ACC112 (cell line): ENCODE measurements at regions not wholly inside any gene's neighbourhood (a gene's known extent, or its start where the extent isn't known, plus 50 kb on each side); places are given as distances from the start of the nearest gene placed in this dataset.

Experiments used
- H2AFZ ChIP-seq: fragments of 200-600 bp; sonication (generic); one replicate; pipeline ENCODE4 v1.6.0; 2017; ENCODE audit warnings: antibody characterized with exemption, low read length; ENCODE audit not compliant: unreplicated experiment
- H3K27ac ChIP-seq: fragments of 200-600 bp; sonication (generic); 2 replicates; pipeline ENCODE4 v1.5.1; 2014; ENCODE audit warnings: low read depth, mild to moderate bottlenecking, antibody characterized with exemption, low read length, moderate library complexity
- H3K27me3 ChIP-seq: fragments of 200-600 bp; sonication (generic); 2 replicates; pipeline ENCODE4 v1.6.1; 2014; ENCODE audit warnings: mild to moderate bottlenecking, antibody characterized with exemption, low read length, moderate library complexity, mixed read lengths; ENCODE audit not compliant: insufficient read depth
- H3K36me3 ChIP-seq: fragments of 200-600 bp; sonication (generic); 2 replicates; pipeline ENCODE4 v1.6.1; 2016; ENCODE audit warnings: mild to moderate bottlenecking, antibody characterized with exemption, low read length, moderate library complexity, mixed read lengths; ENCODE audit not compliant: insufficient read depth
- H3K4me1 ChIP-seq: fragments of 200-600 bp; sonication (generic); one replicate; pipeline ENCODE4 v1.6.1; 2016; ENCODE audit warnings: low read length, mixed read lengths; ENCODE audit not compliant: insufficient read depth, unreplicated experiment, control insufficient read depth
- H3K4me3 ChIP-seq: fragments of 200-600 bp; sonication (generic); 2 replicates; pipeline ENCODE4 v1.5.1; 2014; ENCODE audit warnings: mild to moderate bottlenecking, low read depth, low read length
- H3K79me2 ChIP-seq: fragments of 200-600 bp; sonication (generic); one replicate; pipeline ENCODE4 v1.6.0; 2016; ENCODE audit warnings: low read length; ENCODE audit not compliant: control insufficient read depth, unreplicated experiment, insufficient read depth

- H3K36me3 ChIP-seq = no peaks in the 10 kb centered on the region
- H3K27me3 ChIP-seq = peaks cover 44% of the 10 kb centered on the region
- H3K27ac ChIP-seq = no peak overlapping the region
- H3K79me2 ChIP-seq = no peaks in the 10 kb centered on the region
- H2AFZ ChIP-seq = no peak overlapping the region
- no peaks in the 10 kb centered on the region for H3K4me1 ChIP-seq
- no peak overlapping the region for H3K4me3 ChIP-seq
These were observed 580.5 kb downstream of the SOX6 start for GRCh38 chr11:15775797-15776196.

- Histone ChIP-seq H2AFZ (no peak overlapping the region), H3K79me2 (no peaks in the 10 kb centered on the region), H3K27me3 (peaks cover 42% of the 10 kb centered on the region), H3K36me3 (no peaks in the 10 kb centered on the region), H3K27ac (no peak overlapping the region), H3K4me1 (no peaks in the 10 kb centered on the region), H3K4me3 (no peak overlapping the region)
These were observed 580.0 kb downstream of the SOX6 start for GRCh38 chr11:15776366-15776765.

DNA sequence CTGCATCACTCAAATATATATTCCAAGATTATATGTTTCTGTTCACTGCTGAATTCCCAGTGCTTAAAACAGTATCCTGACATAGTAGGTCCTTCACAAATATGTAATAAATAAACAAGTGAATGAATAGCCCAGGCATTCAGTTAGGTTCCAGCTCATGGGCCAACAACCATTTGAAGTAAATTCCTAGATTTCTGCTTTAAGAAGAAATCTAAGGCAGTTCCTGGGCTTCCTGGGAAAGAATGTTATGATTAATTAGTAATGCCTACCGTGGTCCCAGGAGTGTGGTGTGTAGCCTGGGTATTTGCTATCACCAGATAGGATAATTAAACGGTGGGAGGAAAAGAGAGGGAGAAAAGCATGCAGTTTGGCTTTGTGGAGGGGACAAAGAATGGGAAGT, 576.8 kb downstream of the SOX6 start:
- Histone ChIP-seq H3K79me2 (no peaks in the 10 kb centered on the region), H3K4me1 (no peaks in the 10 kb centered on the region), H3K36me3 (no peaks in the 10 kb centered on the region), H3K27ac (no peak overlapping the region), H3K4me3 (no peak overlapping the region), H2AFZ (no peak overlapping the region), H3K27me3 (peaks cover 31% of the 10 kb centered on the region)

GRCh38 chr11:15780382-15780781, 576.0 kb downstream of the SOX6 start:
- Histone ChIP-seq H3K4me1 (no peaks in the 10 kb centered on the region), H3K27me3 (peaks cover 30% of the 10 kb centered on the region), H3K79me2 (no peaks in the 10 kb centered on the region), H2AFZ (no peak overlapping the region), H3K36me3 (no peaks in the 10 kb centered on the region), H3K4me3 (no peak overlapping the region), H3K27ac (no peak overlapping the region)

DNA sequence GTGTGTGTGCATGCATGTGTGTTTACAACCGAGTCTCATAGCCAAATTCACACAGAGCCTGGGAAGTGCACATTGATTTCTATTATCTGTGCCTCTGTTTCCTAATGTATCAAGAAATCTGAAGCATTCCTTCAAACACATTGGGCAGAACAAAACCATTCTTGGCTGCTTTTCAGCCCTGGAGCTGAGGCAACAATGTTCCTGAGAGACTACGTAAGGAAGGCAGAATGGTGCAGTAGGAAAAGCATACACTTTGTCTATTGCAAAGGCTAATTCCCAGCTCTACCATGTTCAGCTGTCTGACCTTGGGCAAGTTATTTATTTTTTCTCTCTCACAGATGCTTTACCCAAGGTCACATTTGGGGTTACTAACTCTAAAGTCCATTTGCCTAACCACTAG, 575.5 kb downstream of the SOX6 start:
- Histone ChIP-seq H3K27me3 (peaks cover 28% of the 10 kb centered on the region), H3K79me2 (no peaks in the 10 kb centered on the region), H2AFZ (no peak overlapping the region), H3K36me3 (no peaks in the 10 kb centered on the region), H3K4me3 (no peak overlapping the region), H3K27ac (no peak overlapping the region), H3K4me1 (no peaks in the 10 kb centered on the region)

DNA sequence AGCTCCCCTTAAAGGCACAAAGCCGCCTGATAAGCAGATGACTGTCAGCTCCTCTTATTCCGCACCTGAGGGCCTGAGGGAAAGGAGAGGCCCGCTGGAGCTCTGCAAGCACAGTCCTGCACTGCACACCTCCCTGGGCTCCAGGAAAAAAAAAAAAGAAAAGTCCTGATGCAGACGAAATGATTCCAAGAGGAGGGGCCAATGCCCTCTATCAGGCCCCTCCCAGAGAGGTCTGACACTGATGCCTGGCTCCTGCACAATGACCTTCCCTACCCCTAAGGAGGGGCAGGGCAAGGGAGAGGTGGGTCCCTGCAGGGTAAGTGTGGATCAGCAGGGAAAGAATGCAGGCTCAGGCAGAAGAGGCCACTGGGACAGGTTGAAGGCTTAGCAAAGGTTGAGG, 572.7 kb downstream of the SOX6 start:
- H3K36me3 ChIP-seq = no peaks in the 10 kb centered on the region
- H2AFZ ChIP-seq = no peak overlapping the region
- no peak overlapping the region for H3K4me3 ChIP-seq
- H3K79me2 ChIP-seq = no peaks in the 10 kb centered on the region
- no peak overlapping the region for H3K27ac ChIP-seq
- peaks cover 18% of the 10 kb centered on the region for H3K27me3 ChIP-seq
- no peaks in the 10 kb centered on the region for H3K4me1 ChIP-seq

DNA sequence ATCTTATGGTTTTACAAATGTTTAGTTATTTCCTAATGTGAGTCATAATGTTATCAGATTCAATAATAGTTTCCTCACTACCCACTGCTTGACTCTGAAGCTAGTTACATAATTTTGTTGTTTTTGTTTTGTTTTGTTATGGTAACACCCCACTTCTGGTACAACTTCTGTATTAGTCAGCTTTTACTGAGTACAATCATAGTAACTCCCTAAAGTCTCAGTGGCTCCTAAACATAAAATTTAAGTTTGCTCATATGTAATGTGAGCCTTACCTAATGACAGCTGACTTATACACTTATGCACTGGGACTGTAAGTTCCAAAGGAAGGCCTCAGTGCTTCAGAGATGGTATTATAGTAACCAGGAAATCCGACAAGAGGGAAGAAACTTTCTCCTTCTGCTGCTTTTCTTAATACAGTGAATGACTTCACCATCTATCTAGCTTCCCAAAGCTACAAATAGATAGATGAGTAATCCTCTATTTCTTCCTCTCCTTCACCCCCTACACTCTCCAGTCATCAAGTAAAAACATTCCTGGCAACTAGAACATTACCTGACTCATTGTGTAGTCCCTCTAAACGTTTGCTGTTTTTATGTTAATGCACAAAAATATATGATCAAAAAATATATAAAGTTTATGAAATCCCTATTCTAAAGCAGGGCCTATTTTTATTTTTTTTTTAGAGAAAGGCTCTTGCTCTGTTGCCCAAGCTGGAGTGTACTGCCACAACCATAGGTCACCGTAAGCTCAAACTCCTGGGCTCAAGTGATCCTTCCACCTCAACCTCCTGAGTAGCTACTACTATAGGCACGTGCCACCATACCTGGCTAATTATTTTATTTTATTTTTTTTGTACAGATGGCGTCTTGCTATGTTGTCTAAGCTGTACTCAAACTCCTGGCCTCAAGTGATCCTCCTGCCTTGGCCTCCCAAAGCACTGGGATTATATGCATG, 563.0 kb downstream of the SOX6 start:
- Histone ChIP-seq H3K4me1 (peaks cover 24% of the 10 kb centered on the region), H3K27me3 (no peaks in the 10 kb centered on the region), H3K27ac (peak overlapping the region; percentile 100), H3K36me3 (no peaks in the 10 kb centered on the region), H3K79me2 (no peaks in the 10 kb centered on the region), H3K4me3 (no peak overlapping the region), H2AFZ (no peak overlapping the region)

DNA sequence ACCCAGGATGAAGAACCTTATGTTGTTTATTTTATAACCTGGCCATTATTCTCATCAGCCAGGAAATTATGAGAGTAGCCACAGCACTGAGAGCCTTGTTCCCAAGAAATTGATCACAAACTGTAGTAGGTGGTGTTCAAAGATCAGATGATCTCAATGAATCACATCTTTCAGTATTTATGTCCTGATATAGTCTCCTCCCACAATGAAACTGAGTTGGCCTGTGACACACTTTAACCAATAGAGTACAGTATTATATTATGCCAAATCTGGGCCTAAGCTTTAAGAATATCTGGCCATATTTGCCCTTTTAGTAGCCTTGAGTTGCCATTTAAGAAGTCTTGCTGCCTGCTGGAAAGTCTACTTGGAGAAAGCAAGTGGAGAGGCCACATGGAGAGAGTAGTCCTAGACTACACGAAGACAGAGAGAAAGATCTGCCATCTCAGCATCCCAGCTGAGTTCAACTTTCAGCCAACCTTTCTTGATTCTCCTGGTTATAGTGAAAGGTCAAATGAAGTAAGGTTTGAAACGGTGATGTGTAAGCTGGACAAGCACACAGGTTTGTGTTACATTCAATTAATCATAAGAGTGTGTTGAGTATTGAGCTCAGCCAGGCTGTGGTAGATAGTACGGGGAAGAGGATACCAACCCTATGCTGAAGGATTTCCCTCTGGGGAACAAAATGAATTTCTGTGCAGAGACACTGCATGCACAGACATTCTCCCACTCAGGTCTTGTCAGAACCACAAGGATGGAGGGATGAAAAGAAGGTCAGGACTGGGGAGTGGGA, 561.8 kb downstream of the SOX6 start:
- Histone ChIP-seq H2AFZ (no peak overlapping the region), H3K36me3 (no peaks in the 10 kb centered on the region), H3K4me3 (no peak overlapping the region), H3K4me1 (peaks cover 27% of the 10 kb centered on the region), H3K27me3 (no peaks in the 10 kb centered on the region), H3K27ac (peak overlapping the region; percentile 100), H3K79me2 (no peaks in the 10 kb centered on the region)

- Histone ChIP-seq H3K27ac (no peak overlapping the region), H3K4me1 (peaks cover 35% of the 10 kb centered on the region), H3K36me3 (no peaks in the 10 kb centered on the region), H3K4me3 (no peak overlapping the region), H2AFZ (no peak overlapping the region), H3K79me2 (no peaks in the 10 kb centered on the region), H3K27me3 (no peaks in the 10 kb centered on the region)
These were observed 561.0 kb downstream of the SOX6 start for GRCh38 chr11:15795378-15795777.

DNA sequence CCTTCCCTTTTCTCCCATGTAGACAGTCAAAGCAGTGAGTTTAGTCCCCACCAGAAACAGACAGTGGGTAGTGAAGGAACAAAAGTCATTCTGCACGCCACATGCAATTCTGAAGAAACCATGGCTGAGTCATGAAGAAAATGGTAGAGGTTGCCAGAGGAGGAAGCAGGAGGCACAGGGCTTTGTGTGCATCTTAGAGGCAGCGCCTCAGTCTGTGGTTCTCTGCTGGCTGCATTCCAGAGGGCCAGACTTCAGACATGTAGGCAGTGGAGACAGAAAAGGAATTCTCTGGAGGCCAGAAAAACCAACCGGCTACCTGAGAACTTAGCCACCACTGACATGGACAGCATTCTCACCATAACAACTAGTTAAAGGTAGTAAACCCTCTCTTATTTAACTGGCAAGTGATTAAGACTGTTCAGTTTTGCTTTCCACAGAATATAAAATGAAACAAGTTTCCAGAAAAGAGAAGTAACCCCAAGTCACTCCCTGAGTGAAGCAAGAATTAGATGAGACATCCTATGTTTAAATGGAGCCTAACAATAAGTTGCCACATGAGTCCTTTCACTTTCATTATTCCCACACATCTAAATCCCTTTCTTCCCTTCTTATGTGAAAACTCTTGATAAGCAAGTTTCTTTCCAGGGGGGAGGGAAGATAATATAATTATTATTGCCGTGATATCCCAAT, 556.1 kb downstream of the SOX6 start:
- Histone ChIP-seq H3K27ac (peak overlapping the region; percentile 85), H3K36me3 (no peaks in the 10 kb centered on the region), H3K4me3 (peak overlapping the region; percentile 26), H2AFZ (peak overlapping the region; percentile 46), H3K79me2 (no peaks in the 10 kb centered on the region), H3K4me1 (peaks cover 26% of the 10 kb centered on the region), H3K27me3 (no peaks in the 10 kb centered on the region)
